ENCODE measurements at regions not wholly inside any gene's neighbourhood (a gene's known extent, or its start where the extent isn't known, plus 50 kb on each side); places are given as distances from the start of the nearest gene placed in this dataset.

- H3K9ac ChIP-seq: no peak overlapping the region
- no peaks in the 10 kb centered on the region for H3K79me2 ChIP-seq
- no peaks in the 10 kb centered on the region for H3K27me3 ChIP-seq (ENCODE audit: control insufficient read depth, insufficient read depth, low read length)
- H3K4me1 ChIP-seq: no peaks in the 10 kb centered on the region
- no peaks in the 10 kb centered on the region for H3K36me3 ChIP-seq (ENCODE audit: control insufficient read depth, insufficient read depth, low read length)
- H3K27ac ChIP-seq: no peak overlapping the region
- H2AFZ ChIP-seq: no peak overlapping the region
- H3K4me2 ChIP-seq (ENCODE audit: low read length): no peak overlapping the region
- no peak overlapping the region for H3K4me3 ChIP-seq (ENCODE audit: low read depth, low read length)
- no peaks in the 10 kb centered on the region for H3K9me3 ChIP-seq (ENCODE audit: control insufficient read depth, low read length)
- TF ChIP-seq, protein P1, sequence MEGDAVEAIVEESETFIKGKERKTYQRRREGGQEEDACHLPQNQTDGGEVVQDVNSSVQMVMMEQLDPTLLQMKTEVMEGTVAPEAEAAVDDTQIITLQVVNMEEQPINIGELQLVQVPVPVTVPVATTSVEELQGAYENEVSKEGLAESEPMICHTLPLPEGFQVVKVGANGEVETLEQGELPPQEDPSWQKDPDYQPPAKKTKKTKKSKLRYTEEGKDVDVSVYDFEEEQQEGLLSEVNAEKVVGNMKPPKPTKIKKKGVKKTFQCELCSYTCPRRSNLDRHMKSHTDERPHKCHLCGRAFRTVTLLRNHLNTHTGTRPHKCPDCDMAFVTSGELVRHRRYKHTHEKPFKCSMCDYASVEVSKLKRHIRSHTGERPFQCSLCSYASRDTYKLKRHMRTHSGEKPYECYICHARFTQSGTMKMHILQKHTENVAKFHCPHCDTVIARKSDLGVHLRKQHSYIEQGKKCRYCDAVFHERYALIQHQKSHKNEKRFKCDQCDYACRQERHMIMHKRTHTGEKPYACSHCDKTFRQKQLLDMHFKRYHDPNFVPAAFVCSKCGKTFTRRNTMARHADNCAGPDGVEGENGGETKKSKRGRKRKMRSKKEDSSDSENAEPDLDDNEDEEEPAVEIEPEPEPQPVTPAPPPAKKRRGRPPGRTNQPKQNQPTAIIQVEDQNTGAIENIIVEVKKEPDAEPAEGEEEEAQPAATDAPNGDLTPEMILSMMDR (IDR thresholded peaks at IDR 0.05): no peak
These were observed 146.2 kb upstream of the JADE1 start for GRCh38 chr4:128663325-128663724.

DNA sequence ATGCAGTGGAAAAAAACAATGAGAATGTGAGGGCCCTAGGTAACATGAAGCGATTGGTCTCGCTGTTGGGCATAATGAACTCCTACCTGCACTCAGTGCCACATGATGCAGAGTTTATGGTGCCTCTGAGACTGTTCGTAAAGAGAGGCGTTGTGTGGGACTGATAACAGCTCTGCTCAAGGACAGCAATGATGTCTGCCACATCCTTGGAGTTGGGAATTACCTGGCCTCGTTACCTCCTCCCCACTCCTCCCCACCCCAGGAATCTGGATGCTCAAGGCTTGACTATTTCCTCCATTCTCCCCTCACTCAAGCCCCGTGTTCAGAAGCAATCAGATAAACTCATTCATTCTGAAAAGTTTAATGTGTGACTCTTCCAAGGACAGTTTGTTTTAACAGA, 148.0 kb upstream of the JADE1 start:
- Histone ChIP-seq H2AFZ (no peak overlapping the region), H3K9ac (no peak overlapping the region), H3K4me3 (ENCODE audit: low read depth, low read length) (no peak overlapping the region), H3K4me1 (no peaks in the 10 kb centered on the region), H3K9me3 (ENCODE audit: control insufficient read depth, low read length) (no peaks in the 10 kb centered on the region), H3K4me2 (ENCODE audit: low read length) (no peak overlapping the region), H3K27me3 (ENCODE audit: control insufficient read depth, insufficient read depth, low read length) (no peaks in the 10 kb centered on the region), H3K36me3 (ENCODE audit: control insufficient read depth, insufficient read depth, low read length) (no peaks in the 10 kb centered on the region), H3K79me2 (no peaks in the 10 kb centered on the region), H3K27ac (peak overlapping the region; percentile 53)
- TF ChIP-seq, protein P1 (IDR thresholded peaks at IDR 0.05): no peak

DNA sequence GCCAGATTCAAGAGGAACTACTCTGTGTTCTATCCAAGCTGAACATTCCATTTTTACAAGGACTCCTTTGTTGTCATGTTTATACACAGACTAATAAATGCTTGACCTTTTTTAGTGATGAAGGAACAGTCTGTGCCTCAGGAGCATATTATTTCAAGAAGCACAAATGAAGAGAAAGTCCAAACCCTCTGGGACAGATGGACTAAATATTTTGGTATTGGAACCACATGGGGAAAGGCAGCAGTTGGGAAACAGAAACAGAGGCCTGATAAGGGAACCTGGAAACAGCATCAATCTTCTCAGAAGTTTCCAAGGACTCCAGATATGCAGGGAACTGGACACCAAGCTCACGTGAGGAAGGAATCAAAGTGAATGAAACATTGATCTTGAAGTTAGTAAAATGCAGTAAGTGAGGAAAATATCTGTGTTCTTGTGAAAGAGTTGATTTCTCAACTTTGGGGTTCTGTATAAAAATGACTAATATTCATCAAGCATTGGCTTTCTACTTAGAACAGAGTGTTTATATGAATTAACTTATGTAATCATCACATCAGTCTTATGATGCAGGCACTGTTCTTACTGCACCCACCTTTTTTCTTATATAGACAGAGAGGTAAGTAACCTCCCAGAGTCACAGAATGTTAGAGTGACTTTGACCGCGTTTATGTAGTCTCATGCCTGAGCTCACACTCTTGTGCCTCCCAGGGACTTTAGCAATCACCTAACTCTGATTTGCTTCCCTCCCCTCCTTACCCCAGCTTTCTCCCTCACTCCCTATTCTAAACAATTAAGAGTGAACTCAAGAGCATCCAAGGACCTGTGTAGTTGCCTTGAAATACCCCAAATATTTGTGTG, 148.9 kb upstream of the JADE1 start:
- H3K27me3 ChIP-seq (ENCODE audit: control insufficient read depth, insufficient read depth, low read length): no peaks in the 10 kb centered on the region
- no peaks in the 10 kb centered on the region for H3K36me3 ChIP-seq (ENCODE audit: control insufficient read depth, insufficient read depth, low read length)
- H3K27ac ChIP-seq: peak overlapping the region; percentile 53
- H3K9ac ChIP-seq: no peak overlapping the region
- H3K79me2 ChIP-seq: no peaks in the 10 kb centered on the region
- no peak overlapping the region for H2AFZ ChIP-seq
- no peak overlapping the region for H3K4me3 ChIP-seq (ENCODE audit: low read depth, low read length)
- no peak overlapping the region for H3K4me2 ChIP-seq (ENCODE audit: low read length)
- TF ChIP-seq, protein P1 (IDR thresholded peaks at IDR 0.05): no peak
- H3K9me3 ChIP-seq (ENCODE audit: control insufficient read depth, low read length): no peaks in the 10 kb centered on the region
- H3K4me1 ChIP-seq: no peaks in the 10 kb centered on the region

- Histone ChIP-seq H3K27me3 (ENCODE audit: control insufficient read depth, insufficient read depth, low read length) (no peaks in the 10 kb centered on the region), H3K27ac (peak overlapping the region; percentile 44), H3K79me2 (no peaks in the 10 kb centered on the region), H3K4me3 (ENCODE audit: low read depth, low read length) (no peak overlapping the region), H3K9ac (no peak overlapping the region), H2AFZ (no peak overlapping the region), H3K4me1 (no peaks in the 10 kb centered on the region), H3K9me3 (ENCODE audit: control insufficient read depth, low read length) (no peaks in the 10 kb centered on the region), H3K4me2 (ENCODE audit: low read length) (no peak overlapping the region), H3K36me3 (ENCODE audit: control insufficient read depth, insufficient read depth, low read length) (no peaks in the 10 kb centered on the region)
- TF ChIP-seq, protein P1 (IDR thresholded peaks at IDR 0.05): no peak
These were observed 151.3 kb upstream of the JADE1 start for GRCh38 chr4:128658214-128658631.

DNA sequence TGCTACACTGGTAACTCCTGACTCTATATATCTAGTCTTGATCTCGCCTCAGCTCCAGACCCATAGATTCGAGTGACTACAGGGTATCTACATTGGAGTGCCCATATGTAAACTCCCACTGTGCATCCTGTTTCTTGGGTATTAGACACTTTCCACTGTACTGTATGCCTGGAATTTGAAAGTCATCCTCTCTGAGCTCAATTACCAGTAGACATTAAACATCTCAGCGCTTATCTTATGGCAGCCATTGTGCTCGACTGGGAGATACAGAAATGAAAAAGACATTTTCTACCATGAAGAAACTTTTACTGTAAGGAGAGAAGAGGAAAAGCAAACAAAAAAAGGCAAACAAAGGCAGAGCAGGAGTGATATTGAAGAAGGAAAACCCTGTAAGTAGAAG, 151.9 kb upstream of the JADE1 start:
- Histone ChIP-seq H3K9ac (no peak overlapping the region), H3K9me3 (ENCODE audit: control insufficient read depth, low read length) (no peaks in the 10 kb centered on the region), H3K79me2 (no peaks in the 10 kb centered on the region), H3K27me3 (ENCODE audit: control insufficient read depth, insufficient read depth, low read length) (no peaks in the 10 kb centered on the region), H2AFZ (no peak overlapping the region), H3K4me3 (ENCODE audit: low read depth, low read length) (no peak overlapping the region), H3K4me2 (ENCODE audit: low read length) (no peak overlapping the region), H3K27ac (peak overlapping the region; percentile 44), H3K36me3 (ENCODE audit: control insufficient read depth, insufficient read depth, low read length) (no peaks in the 10 kb centered on the region), H3K4me1 (no peaks in the 10 kb centered on the region)
- TF ChIP-seq, protein P1 (IDR thresholded peaks at IDR 0.05): no peak

Data from parathyroid adenoma (tissue), 2 donors.